Prostate gland (tissue), 2 donors: ENCODE measurements at regions not wholly inside any gene's neighbourhood (a gene's known extent, or its start where the extent isn't known, plus 50 kb on each side); places are given as distances from the start of the nearest gene placed in this dataset.

Source experiments
- POLR2A ChIP-seq: fragments of 450-650 bp; IDR thresholded peaks from one replicate; pipeline ENCODE4 v1.6.1; 2016; ENCODE audit warnings: antibody characterized with exemption, mild to moderate bottlenecking
- POLR2AphosphoS5 ChIP-seq: sonication (generic); formaldehyde crosslinking; IDR thresholded peaks from one replicate; pipeline ENCODE4 v1.6.1; 2017; ENCODE audit warnings: antibody characterized with exemption
- TF ChIP-seq, protein P1 (sequence below), 4 experiments: fragments of 200-600 bp in 2 of 4; fragments of 450-650 bp in 2 of 4; sonication (generic) in 2 of 4; IDR thresholded peaks; 1 replicate in 3 of 4; 2 replicates in 1 of 4; pipeline ENCODE4 v1.5.1; 2016 to 2019; ENCODE audit warnings: antibody characterized with exemption in 4 of 4, mild to moderate bottlenecking in 2 of 4, moderate library complexity in 2 of 4

DNA sequence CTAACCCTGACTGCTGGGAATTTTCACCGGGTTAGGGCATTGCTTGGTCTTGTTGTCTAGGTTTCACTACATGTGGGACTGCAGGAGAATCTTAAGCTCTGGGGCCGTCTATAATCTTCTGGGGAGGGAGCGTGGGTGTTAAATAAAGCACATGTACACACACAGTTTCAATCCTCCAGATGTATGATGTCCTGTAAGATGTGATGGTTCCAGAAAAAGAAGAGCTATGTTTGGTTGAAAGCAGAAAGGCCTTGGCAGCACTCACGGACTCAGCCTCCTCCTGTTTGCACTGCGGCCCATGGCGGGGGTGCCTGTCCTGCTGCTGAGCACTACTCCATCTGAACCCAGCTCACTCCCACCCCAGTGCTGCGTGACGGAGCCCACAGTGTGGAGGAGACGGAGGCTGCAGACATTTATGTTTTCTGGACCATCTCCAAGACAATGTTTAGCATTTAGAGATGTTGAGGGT, 343.5 kb downstream of the TEX29 start:
- TF ChIP-seq, protein P1, sequence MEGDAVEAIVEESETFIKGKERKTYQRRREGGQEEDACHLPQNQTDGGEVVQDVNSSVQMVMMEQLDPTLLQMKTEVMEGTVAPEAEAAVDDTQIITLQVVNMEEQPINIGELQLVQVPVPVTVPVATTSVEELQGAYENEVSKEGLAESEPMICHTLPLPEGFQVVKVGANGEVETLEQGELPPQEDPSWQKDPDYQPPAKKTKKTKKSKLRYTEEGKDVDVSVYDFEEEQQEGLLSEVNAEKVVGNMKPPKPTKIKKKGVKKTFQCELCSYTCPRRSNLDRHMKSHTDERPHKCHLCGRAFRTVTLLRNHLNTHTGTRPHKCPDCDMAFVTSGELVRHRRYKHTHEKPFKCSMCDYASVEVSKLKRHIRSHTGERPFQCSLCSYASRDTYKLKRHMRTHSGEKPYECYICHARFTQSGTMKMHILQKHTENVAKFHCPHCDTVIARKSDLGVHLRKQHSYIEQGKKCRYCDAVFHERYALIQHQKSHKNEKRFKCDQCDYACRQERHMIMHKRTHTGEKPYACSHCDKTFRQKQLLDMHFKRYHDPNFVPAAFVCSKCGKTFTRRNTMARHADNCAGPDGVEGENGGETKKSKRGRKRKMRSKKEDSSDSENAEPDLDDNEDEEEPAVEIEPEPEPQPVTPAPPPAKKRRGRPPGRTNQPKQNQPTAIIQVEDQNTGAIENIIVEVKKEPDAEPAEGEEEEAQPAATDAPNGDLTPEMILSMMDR (IDR thresholded peaks at IDR 0.05) = no peak
- TF ChIP-seq POLR2AphosphoS5 = no peak
- no peak for TF ChIP-seq POLR2A
